Hepatic stellate cell (primary cell): ENCODE measurements at regions not wholly inside any gene's neighbourhood (a gene's known extent, or its start where the extent isn't known, plus 50 kb on each side); places are given as distances from the start of the nearest gene placed in this dataset.

Experiments used
- DNase-seq: peaks from one replicate; pipeline ENCODE4 v3.0.0; 2011; ENCODE audit warnings: low spot score

DNA sequence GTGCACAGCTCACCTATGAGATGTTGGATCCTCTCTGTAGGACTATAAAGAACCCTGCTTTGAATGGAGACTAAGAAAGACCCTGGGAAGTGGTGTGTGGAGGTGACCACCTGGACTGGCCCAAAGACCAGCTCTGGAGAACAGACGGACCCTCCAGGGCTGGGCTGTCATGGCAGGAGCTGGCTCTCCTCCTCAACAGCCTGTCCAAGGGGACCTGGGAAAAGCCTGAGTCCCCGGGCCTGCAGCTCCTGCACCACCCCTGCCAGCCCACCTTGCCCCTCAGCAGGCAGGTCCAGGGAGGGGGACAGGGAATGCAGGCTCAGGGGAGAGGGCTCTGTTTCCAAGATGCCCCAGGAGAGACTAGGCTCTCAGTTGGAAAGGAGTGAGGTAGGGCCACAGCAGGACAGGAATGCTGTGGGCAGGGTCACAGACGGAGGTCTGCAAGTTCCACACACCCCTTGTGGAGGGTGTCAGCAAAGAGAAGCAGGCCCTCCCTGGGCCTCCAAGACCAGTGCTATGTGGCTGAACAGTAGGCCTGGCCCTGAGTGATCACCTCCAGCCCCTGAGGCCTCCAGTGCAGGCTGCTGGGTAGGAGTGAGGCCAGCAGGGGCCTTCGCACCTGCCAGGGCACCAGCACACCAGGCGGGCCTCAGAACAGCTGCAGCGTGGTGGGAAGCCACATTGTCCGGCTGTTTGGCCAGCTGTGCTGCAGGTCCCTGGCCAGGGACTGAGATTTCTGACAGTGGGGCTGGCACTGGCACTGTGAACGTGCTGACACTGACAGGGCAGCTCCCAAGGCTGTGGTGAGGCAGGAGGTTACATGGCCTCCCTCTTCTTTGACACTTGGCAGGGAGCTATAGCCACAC is 86.4 kb upstream of the OTOS start:
- no peak for DNase-seq

DNA sequence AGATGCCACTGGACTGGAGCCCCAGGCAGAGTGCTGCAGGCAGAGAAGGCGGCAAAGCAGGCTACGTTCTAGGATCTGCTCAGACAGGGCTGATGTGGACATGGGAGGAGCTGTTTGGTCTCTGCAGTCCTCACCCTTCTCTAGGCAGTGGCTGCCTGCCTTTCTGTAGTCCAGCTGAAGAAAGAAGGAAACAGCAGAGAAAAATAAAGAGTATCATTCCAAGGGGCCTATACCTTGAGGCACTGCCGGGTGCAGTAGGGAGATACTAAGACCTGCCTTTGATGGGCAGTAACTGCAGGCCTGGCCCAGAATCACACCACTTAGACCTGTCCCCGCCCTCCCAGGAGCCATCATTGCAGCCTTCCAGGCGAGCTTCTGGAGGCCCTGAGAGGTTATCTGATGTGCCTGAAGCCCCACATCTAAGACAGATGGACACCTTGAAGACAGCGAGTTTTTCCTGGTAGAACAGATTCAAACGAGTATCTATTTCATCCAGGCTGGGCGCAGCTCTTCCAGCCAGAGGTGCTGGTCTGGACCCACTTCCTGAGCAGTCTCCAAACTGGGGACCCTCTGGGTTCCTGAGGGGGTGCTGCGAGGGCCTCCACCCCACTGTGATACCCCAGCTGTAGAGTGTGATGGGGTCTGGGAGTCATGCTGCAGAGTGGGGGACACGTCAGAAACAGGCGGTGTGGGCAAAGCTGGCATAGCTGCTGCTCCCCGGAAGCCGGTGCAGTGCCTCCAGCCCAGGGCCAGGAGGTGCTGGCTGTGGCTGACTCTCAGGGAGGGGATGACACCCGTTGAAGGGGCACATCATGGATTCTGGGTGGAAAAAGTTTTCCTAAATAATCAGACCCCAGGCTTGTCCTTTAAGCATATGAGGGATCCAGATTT is 87.3 kb upstream of the OTOS start:
- DNase-seq, result no peak

DNA sequence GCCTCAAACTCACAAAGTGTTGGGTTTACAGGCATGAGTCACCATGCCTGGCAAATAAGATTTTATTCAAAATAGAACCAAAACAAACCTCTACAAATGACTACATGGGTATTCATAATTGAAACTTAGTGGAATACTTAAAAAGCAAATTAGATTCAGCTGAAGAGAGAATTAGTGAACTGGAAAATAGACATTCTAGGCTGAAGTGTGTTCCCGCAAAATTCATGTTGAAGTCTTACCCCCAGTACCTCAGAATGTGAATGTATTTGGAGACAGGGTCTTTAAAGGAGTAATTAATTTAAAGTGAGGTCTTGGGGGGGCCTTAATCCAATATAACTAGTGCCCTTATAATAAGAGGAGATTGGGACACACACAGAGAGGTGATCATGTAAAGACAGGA is 88.5 kb upstream of the OTOS start:
- no peak for DNase-seq

DNA sequence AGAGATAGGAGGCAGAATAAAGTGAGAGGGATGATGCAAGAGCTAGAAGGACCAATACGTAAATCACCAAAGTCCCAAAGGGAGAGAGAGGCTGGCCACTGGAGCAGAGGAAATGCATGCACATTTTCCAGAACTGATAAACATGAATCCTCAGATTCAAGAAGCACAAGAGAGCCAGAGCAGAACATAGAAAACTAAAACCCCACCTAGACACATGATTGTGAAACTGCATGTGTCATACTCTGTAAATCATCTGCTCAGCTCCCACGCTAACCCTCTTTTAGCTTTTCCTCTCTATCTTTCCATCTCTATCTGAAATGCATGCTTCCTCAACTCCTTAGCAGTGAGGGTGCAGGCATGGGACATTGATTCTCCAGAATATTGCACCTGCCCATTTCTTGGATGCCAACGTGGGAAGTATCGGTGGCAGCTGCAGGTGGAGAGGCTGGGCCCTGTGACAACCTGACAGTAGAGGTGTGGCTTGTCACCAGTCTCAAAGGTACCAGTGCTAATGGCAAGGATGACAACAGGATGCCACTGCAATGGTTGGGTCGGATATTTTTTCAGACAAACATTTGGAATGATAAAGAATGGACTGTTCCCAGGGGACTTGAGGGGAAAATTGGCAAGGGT is 89.3 kb upstream of the OTOS start:
- peak; percentile 49 for DNase-seq

DNA sequence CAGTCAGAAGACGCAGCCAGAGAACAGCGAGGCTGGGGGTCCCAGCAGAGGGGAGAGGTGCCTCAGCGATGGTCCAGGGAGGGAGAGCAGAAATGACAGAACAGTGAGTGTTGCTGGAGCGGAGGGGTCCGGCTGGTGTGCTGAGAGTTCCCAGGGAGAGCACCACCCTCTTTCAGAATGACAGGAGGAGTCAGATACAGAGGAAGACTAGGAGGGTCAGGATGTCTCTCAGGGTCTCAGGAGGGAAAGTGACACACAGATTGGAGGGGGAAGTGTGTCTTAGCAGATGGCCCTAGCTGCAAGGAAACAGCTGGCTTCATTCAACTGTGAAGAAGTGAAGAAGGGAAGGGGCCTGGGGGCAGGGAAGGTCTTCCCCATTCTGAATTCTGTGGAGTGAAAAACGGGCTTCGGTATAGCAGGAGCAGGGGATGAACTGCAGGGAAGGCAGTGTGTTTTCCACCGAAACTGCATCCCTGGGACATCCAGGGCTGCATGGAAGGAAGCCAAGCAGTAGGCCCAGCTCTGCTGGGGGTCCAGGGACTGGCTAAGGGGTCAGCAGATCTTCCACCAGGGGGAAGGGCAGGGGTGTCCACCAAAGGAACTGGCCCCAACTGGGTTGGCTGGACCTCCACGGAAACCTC is 90.0 kb upstream of the OTOS start:
- no peak for DNase-seq

DNA sequence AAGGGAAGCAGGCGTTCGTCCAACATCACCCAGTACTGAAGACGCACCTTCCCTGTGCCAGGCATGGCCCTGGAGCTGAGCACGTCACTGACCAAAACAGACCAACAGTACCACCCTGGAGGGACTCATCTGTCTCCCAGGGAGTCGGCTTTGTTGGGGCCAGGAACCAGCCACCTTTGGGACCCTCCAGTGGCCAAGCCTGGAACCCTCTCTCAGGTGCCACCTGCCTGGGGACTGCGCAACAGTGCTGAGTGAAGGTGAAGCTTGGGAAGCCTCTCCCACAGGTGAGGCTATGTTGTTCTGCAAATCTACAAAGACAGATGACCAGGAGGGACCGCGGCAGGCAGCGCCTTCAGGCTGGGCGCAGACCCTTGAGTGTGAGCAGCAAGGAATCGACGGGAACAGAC is 91.4 kb upstream of the OTOS start:
- no peak for DNase-seq

DNA sequence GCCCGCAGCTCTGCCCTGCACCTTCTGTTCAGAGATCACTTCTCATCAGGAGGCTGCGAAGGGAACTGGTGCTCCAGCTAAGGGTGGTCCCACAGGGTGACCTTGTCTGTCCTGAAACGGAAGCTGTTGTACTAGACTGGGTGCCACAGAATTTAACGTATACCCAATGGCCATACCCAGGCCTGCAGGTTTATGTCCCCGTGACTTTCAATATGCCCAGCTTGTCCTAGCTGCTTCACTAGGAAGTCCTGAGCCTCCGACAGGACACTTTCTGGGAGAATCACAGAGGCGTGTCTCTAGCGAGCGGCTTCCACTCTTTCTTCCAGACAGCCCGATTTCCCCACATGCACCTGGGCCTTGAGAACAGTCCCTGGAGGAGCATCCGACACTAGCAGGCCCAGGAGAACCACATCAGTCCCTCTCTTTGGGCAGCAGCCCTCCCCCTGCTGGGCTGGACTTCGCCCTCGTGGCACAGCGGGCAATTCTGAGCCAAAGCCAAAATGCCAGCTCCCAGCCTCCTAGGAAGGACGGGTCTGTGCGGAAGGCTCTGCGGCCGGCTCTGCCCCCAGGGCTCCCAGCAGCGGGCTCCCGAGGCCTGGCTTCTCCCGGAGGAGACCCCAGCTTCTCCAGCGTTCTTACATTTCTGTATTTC is 91.9 kb upstream of the OTOS start:
- DNase-seq, result no peak

DNA sequence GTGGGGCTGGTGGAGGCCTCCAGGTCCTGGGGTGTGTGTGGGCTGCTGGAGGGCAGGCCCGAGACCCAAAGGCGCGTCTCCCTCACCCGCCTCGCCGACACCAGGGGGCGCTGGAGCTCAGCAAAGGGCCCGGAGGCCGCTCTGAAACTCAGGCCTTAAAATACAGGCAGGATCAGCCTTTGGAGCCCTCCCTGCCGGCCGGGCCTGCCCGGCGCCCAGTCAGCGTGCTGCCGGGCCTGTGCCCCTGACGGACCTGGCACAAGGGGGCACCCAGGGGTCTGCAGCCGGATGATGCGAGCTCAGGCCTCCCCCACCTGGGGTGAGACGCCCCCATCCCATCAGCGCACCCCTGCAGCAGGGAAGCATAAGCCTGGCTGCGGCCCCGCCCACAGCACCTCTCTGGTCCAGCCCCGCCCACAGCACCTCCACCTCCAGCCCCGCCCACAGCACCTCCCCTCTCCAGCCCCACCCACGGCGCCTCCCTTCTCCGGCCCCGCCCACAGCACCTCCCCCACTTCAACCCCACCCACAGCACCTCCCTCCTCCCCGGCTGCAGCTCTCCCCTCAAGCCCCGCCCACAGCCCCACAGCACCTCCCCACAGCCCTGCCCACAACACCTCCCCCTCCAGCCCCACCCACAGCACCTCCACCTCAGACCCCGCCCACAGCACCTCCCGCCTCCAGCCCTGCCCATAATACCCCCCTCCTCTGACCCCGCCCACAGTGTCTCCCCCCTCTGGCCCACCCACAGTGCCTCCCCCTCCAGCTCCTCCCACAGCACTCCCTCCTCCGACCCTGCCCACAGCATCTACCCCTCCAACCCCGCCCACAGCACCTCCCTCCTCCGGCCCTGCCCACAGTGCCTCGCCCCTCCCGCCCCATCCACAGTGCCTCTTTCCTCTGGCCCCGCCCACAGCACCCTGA is 92.8 kb upstream of the OTOS start:
- peak; percentile 97 for DNase-seq

DNA sequence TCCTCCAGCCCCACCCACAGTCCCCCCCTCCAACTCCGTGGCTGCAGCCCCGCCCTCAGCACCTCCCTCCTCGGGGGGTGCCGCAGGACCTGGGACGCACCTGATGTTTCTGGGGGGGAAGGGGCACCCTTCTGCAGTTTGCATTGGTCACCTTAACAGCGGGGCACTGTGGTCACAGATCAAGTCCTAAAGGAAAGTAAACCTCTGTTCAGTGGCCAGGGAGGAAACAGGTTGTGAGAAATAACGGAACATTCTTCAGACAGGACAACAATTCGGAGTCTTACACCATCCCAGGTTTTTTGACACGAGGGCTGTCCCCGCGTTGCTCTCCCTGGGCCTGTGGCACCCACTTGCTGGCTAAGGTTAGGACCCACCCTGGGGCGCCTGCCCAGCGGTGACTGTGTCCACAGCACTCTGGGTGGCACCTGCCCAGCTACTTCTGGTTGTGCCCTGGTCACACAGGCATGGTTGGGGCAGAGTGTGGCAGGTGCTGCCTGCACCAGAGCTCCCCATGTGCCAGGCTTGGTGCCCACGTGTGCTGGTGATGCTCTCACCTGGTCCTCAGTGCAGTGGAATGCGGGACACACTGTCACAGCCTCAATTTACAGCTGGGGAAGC is 93.5 kb upstream of the OTOS start:
- DNase-seq, result no peak

DNA sequence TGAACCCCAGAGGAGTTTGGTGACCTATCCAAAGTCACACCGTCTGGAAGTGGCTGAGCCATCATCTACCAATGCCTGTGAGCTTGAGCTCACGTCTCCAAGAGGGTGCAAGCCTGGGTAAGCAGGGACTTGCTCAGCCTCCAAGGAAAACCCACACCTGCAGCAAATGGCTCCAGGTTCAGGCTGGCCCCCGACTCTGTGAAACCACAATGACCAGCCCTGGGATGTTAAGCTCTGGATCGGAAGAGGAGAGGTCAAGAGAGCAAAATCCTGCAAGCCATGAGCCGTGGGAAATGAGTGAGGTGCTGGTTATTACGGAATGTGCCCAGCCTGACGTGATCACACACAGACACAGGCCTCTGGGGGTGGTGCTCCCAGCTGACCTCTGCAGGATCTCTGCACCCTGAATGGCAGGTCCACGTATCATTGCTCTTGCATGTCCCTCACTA is 94.1 kb upstream of the OTOS start:
- no peak for DNase-seq

DNA sequence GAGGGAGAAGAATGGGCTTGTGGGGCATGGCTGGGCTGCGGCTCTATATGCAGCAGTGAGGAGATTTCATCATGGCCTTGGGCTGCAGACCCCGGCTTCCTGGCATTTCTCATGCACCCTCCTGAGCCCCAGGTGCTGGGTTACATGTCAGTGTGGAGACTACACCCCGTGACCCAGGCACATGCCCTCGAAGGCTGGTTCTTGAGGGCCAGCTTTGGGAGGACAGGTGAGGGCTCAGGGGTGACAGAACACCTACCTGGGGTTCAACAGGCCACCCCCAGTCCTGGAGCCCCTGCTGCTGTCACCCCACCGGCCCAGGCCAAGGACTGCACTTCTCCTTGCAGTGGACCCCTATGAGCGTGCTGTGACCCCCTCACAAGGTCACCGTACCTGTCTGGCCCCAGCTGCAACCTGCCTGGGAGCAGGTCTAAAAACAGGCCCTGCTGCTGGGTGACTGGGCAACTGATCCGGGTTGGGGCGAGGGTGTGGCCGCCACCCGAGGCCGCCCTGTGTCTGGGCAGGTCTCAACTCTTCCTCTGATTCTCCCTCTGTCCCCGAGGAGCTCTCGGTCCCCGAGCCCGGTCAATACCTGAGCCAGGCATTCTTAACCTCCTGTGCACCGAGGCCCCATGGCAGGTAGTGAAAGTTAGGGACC is 94.8 kb upstream of the OTOS start:
- no peak for DNase-seq

DNA sequence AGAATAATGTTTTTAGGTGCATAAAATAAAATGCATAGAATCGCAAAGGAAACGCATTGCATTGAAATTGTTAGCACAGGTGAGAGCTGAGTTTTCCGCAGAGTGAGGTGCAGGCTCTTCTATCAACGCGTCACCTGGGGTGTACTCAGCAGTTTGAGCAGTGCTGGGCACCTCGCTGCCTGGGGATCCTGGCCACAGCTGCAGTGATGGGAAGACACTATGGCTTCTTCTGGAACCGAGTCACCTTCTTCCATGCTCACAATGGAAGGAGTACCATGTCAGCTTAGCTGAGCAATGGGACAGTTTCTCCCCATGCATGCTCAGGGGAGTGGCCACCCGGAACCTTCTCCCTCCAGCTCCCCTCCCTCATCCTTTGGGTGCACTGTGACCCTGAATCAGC is 95.4 kb upstream of the OTOS start:
- no peak for DNase-seq

DNA sequence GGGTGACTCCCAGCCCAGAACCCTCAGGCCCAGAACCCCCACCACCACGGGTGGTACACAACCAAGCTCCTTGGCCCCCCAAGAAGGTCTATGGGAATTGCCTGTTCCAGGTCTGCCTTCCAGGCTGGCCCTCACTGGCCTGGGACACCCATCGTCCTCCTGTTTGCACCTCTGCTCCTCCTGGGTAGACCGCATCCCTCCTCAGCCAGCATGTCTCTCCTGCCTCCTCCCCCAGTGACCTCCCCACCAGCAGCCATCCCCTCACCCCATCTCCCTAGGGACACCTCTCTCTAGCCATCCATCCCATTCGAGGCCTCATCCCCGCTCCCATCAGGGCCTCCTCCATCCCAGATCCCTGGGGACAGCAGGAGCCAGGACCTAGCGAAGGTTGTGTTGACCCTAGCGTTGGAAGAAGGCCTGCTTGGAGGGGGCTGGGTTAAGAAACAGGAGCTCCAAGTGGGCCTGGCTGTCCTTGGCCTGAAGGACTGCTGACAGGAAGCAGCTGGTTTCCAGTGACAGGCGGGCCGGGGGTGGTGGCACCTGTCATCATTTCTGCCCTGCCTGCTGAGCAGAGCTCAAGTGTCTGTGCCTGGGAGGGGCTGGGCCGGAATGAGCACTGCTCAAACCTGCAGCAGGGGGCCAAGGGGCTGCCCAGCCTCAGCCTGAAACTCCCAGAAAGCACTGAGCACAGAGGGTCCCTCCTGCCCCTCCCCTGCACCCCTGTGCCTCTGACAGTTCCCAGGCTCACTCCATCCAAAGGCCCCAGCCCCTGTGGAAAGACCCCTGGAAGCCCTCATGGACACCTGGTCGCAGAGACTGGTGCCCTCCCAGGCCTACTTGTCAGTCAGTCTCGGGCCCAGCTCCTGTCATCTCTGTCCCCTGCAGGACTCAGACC is 96.0 kb upstream of the OTOS start:
- DNase-seq, result no peak

DNA sequence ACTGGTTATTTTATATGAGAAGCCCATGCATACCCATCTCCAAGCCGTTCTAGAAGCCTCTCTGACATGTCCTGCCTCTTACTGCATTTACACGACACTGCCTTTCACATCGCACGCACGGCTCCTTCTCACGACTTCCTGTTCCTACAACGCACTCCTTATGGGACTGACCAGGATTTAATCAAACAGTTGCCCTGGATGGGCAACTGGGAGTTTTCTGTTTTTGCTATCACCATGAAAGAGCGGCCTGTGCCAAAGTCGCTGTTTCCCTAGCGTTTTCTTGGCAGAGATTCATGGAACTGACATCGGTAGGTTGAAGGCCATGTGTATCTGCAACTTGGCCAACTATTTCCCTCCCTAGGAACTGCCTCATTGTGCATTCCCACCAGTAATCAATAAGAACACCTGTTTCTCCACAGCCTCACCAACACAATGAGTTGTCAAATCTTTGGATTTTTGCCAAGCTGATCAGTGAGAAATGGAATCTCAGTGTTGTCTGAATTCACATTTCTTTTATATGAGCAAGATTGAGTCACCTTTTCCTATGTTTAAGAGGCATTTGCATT is 97.2 kb upstream of the OTOS start:
- peak; percentile 83 for DNase-seq

DNA sequence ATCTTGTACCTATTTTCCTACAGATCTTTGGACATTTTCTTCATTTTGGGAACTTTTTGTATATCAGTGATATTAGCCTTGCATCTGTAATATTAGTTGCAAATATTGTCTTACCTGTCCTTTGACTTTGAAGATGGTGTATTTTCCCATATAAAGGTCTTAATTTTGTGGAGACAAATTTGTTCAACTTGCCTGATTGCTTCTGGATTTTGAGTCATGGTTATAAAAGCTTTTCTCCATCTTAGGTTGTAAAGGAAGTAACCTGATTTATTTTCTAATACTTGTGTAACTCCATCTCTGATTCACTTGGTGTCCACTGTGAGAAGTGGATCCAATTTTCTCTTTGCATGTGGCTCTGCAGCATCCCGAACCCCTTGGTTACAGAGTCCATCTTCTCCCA is 97.7 kb upstream of the OTOS start:
- DNase-seq, result no peak

DNA sequence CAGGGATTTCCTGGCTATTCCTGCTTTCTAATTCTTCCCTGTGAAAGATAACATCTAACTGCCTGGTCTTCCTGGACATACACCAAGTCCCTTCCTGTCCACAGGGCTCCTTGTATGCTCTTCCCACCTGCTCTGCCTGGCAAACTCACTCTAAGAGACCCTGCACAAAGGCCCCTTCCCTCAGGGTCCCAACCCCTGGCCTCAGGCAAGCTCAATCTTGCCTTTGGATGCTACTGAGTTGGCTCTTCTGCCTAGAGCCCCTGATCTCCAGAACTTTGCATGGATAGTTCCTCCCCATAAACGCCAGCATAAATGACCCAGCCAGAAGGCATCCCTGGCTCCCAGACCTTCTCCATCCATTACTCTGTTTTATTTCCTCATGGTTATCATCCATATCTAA is 98.3 kb upstream of the OTOS start:
- no peak for DNase-seq

DNA sequence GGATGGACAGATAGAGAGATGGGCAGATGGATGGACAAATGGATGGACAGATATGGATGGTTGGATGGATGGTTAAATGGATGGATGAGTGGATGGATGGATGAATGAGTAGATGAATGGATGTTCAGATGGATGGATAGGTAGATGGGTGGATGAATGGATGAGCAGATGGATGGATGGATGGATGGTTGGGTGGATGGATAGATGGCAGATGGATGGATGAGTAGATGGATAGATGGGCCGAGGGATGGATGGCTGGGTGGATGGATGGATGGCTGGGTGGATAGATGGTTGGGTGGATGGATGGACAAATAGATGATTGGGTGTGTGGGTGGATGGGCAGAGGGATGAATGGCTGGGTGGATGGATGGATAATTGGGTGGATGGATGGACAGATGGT is 98.9 kb upstream of the OTOS start:
- no peak for DNase-seq
